OCI-LY3 (cell line): ENCODE measurements at regions not wholly inside any gene's neighbourhood (a gene's known extent, or its start where the extent isn't known, plus 50 kb on each side); places are given as distances from the start of the nearest gene placed in this dataset.

Source experiments
- H2AFZ ChIP-seq: fragments of 200-600, 300-600 bp; shearing (Covaris generic); 2 replicates; pipeline ENCODE4 v1.6.0; 2014; ENCODE audit warnings: antibody characterized with exemption, low read depth, low read length
- H3K27ac ChIP-seq: fragments of 200-600, 300-600 bp; sonication (generic); 2 replicates; pipeline ENCODE4 v1.5.1; 2014; ENCODE audit warnings: mild to moderate bottlenecking, low read length, moderate library complexity, mixed read lengths
- H3K27me3 ChIP-seq: fragments of 200-600, 300-600 bp; sonication (generic); 2 replicates; pipeline ENCODE4 v1.6.1; 2014; ENCODE audit warnings: low read depth, low read length, mixed read lengths
- H3K36me3 ChIP-seq: fragments of 200-600, 300-600 bp; sonication (generic); replicated peaks from 2 replicates; pipeline ENCODE3; 2014; ENCODE audit warnings: low read depth, low read length, mixed read lengths
- H3K4me1 ChIP-seq: fragments of 300-600, 200-600 bp; sonication (generic); 2 replicates; pipeline ENCODE4 v1.6.1; 2014; ENCODE audit warnings: low read length, mixed read lengths
- H3K4me2 ChIP-seq: fragments of 200-600, 300-600 bp; sonication (generic); 2 replicates; pipeline ENCODE4 v1.6.1; 2014; ENCODE audit warnings: low read length, mixed read lengths
- H3K4me3 ChIP-seq: fragments of 300-600, 200-600 bp; sonication (generic); 2 replicates; pipeline ENCODE4 v1.5.1; 2014; ENCODE audit warnings: antibody characterized with exemption, mild to moderate bottlenecking, low read length, moderate library complexity
- H3K79me2 ChIP-seq: fragments of 300-600, 200-600 bp; shearing (Covaris generic); 2 replicates; pipeline ENCODE4 v1.6.1; 2014; ENCODE audit warnings: mild to moderate bottlenecking, low read length, mixed read lengths
- H3K9ac ChIP-seq: fragments of 300-600, 200-600 bp; shearing (Covaris generic); 2 replicates; pipeline ENCODE4 v1.6.0; 2014; ENCODE audit warnings: mild to moderate bottlenecking, low read length, moderate library complexity
- H3K9me3 ChIP-seq: fragments of 200-600, 300-600 bp; shearing (Covaris generic); 2 replicates; pipeline ENCODE4 v1.6.1; 2014; ENCODE audit warnings: low read length, mixed read lengths; ENCODE audit not compliant: insufficient read depth
- H4K20me1 ChIP-seq: fragments of 200-600, 300-600 bp; sonication (generic); 2 replicates; pipeline ENCODE4 v1.6.1; 2016; ENCODE audit warnings: low read length, mixed read lengths; ENCODE audit not compliant: insufficient read depth
- EZH2phosphoT487 ChIP-seq: fragments of 200-600 bp; shearing (Covaris generic); IDR thresholded peaks from 2 replicates; pipeline ENCODE4 v1.6.1; 2018; ENCODE audit warnings: antibody characterized with exemption, mixed run types, low read depth
- TF ChIP-seq, protein P1 (sequence below): fragments of 200-600, 300-600 bp; sonication (generic); IDR thresholded peaks from 2 replicates; pipeline ENCODE4 v1.5.1; 2014; ENCODE audit warnings: antibody characterized with exemption, low read length, low read depth

DNA sequence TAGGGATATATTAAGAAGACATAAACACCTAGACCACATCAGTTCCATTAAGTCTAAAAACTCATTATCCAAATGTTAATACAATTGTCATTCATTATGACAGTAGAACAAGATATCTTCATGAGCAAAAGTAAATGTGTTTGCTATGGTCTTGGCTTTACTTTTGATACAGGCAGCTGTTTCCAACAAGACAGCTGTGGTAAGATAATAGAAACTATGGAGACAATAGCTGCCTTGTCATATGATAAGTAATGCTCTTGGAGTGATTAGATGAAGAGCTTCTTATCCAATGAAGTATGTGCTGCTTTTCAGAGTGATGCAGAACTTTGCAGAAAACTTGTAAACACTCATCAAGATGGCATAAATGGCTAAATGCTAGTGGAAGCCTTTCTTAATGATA is 1066.0 kb downstream of the FSTL5 start:
- Histone ChIP-seq H3K27ac (no peak overlapping the region), H3K4me3 (no peak overlapping the region), H3K27me3 (no peaks in the 10 kb centered on the region), H2AFZ (no peak overlapping the region), H3K36me3 (no peaks in the 10 kb centered on the region), H4K20me1 (no peaks in the 10 kb centered on the region), H3K79me2 (no peaks in the 10 kb centered on the region), H3K9me3 (no peaks in the 10 kb centered on the region), H3K4me1 (no peaks in the 10 kb centered on the region), H3K4me2 (no peak overlapping the region), H3K9ac (no peak overlapping the region)
- TF ChIP-seq EZH2phosphoT487, result no peak
- TF ChIP-seq, protein P1, sequence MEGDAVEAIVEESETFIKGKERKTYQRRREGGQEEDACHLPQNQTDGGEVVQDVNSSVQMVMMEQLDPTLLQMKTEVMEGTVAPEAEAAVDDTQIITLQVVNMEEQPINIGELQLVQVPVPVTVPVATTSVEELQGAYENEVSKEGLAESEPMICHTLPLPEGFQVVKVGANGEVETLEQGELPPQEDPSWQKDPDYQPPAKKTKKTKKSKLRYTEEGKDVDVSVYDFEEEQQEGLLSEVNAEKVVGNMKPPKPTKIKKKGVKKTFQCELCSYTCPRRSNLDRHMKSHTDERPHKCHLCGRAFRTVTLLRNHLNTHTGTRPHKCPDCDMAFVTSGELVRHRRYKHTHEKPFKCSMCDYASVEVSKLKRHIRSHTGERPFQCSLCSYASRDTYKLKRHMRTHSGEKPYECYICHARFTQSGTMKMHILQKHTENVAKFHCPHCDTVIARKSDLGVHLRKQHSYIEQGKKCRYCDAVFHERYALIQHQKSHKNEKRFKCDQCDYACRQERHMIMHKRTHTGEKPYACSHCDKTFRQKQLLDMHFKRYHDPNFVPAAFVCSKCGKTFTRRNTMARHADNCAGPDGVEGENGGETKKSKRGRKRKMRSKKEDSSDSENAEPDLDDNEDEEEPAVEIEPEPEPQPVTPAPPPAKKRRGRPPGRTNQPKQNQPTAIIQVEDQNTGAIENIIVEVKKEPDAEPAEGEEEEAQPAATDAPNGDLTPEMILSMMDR, result no peak

DNA sequence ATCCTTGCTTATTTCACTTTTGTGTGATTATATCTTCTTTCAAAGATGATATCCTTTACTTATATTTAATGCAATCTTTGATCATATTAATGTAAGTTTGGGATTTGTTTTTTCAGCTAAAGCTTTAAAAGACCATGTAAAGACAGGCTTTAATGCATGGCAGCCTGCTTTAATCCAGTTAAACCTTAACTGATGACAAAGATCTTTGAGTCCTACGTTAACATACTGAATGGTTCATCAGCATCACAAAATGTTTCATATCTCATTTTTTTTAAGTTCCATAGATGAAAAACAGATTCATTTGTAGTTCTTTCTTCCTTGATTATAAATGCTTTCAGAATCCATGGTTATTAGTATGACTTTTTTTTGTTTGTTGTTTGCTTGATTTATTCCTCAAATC is 1102.8 kb downstream of the FSTL5 start:
- Histone ChIP-seq H3K27me3 (no peaks in the 10 kb centered on the region), H2AFZ (no peak overlapping the region), H3K27ac (no peak overlapping the region), H3K9me3 (no peaks in the 10 kb centered on the region), H4K20me1 (no peaks in the 10 kb centered on the region), H3K4me1 (no peaks in the 10 kb centered on the region), H3K4me3 (no peak overlapping the region), H3K4me2 (no peak overlapping the region), H3K9ac (no peak overlapping the region), H3K36me3 (no peaks in the 10 kb centered on the region), H3K79me2 (no peaks in the 10 kb centered on the region)
- TF ChIP-seq, protein P1, result no peak
- TF ChIP-seq EZH2phosphoT487, result no peak
